IPS DF 6.9 (cell line): ENCODE measurements at regions not wholly inside any gene's neighbourhood (a gene's known extent, or its start where the extent isn't known, plus 50 kb on each side); places are given as distances from the start of the nearest gene placed in this dataset.

Experiments used
- DNase-seq: peaks from one replicate; pipeline ENCODE4 v3.0.0-alpha.2; 2013; ENCODE audit warnings: low read depth, low spot score
- H3K27ac ChIP-seq: one replicate; pipeline ENCODE4 v1.5.1; 2013; ENCODE audit warnings: low read length, control low read depth
- H3K27me3 ChIP-seq: 2 replicates; pipeline ENCODE4 v1.6.1; 2013; ENCODE audit warnings: mild to moderate bottlenecking, low read length; ENCODE audit not compliant: control insufficient read depth, insufficient read depth
- H3K36me3 ChIP-seq: 2 replicates; pipeline ENCODE4 v1.6.1; 2013; ENCODE audit warnings: low read length; ENCODE audit not compliant: control insufficient read depth, insufficient read depth
- H3K4me1 ChIP-seq: 2 replicates; pipeline ENCODE4 v1.6.1; 2013; ENCODE audit warnings: low read length; ENCODE audit not compliant: control insufficient read depth, insufficient read depth
- H3K4me3 ChIP-seq: 2 replicates; pipeline ENCODE4 v1.5.1; 2013; ENCODE audit warnings: mild to moderate bottlenecking, low read length
- H3K9me3 ChIP-seq: 2 replicates; pipeline ENCODE4 v1.6.1; 2013; ENCODE audit warnings: low read length, inconsistent platforms; ENCODE audit not compliant: control insufficient read depth, insufficient read depth
- WGBS: extraction: QIAGEN DNeasy Blood & Tissue Kit; methylation state at CpG from one replicate; pipeline ENCODE4 v1.1.7; 2013; ENCODE audit warnings: mixed read lengths, missing lambda C conversion rate; ENCODE audit not compliant: insufficient read length, insufficient coverage; 5-methylcytosine and 5-hydroxymethylcytosine counted together

- no CpG with 5 or more reads among the region's 1 CpG for whole genome bisulfite sequencing
- Histone ChIP-seq H3K36me3 (no peaks in the 10 kb centered on the region), H3K27ac (no peak overlapping the region), H3K9me3 (no peaks in the 10 kb centered on the region), H3K27me3 (no peaks in the 10 kb centered on the region), H3K4me1 (no peaks in the 10 kb centered on the region), H3K4me3 (no peak overlapping the region)
- no peak for DNase-seq
Measured at GRCh38 chr10:53006663-53007526, 234.3 kb upstream of the MBL2 start.

GRCh38 chr10:53005612-53006345 is 233.2 kb upstream of the MBL2 start:
- Histone ChIP-seq H3K27me3 (no peaks in the 10 kb centered on the region), H3K4me1 (no peaks in the 10 kb centered on the region), H3K4me3 (no peak overlapping the region), H3K9me3 (no peaks in the 10 kb centered on the region), H3K27ac (no peak overlapping the region), H3K36me3 (no peaks in the 10 kb centered on the region)
- no peak for DNase-seq
- WGBS, result no CpG with 5 or more reads among the region's 3 CpGs

- no peaks in the 10 kb centered on the region for H3K36me3 ChIP-seq
- DNase-seq, result no peak
- H3K27me3 ChIP-seq, result no peaks in the 10 kb centered on the region
- H3K4me3 ChIP-seq, result no peak overlapping the region
- H3K4me1 ChIP-seq, result no peaks in the 10 kb centered on the region
- no peaks in the 10 kb centered on the region for H3K9me3 ChIP-seq
- no CpG with 5 or more reads among the region's 5 CpGs for WGBS
- no peak overlapping the region for H3K27ac ChIP-seq
Measured at GRCh38 chr10:53003094-53003493, 230.5 kb upstream of the MBL2 start.

GRCh38 chr10:52999681-53000080 is 227.1 kb upstream of the MBL2 start:
- no peak for DNase-seq
- Histone ChIP-seq H3K4me1 (no peaks in the 10 kb centered on the region), H3K27me3 (no peaks in the 10 kb centered on the region), H3K36me3 (no peaks in the 10 kb centered on the region), H3K4me3 (no peak overlapping the region), H3K9me3 (no peaks in the 10 kb centered on the region), H3K27ac (no peak overlapping the region)
- WGBS, result no CpG with 5 or more reads among the region's 2 CpGs

- H3K27ac ChIP-seq, result no peak overlapping the region
- WGBS, result no CpG with 5 or more reads among the region's 2 CpGs
- no peaks in the 10 kb centered on the region for H3K27me3 ChIP-seq
- no peaks in the 10 kb centered on the region for H3K4me1 ChIP-seq
- H3K36me3 ChIP-seq, result no peaks in the 10 kb centered on the region
- H3K4me3 ChIP-seq, result no peak overlapping the region
- no peak for DNase-seq
- H3K9me3 ChIP-seq, result no peaks in the 10 kb centered on the region
Measured at GRCh38 chr10:52999258-52999657, 226.7 kb upstream of the MBL2 start.

- Histone ChIP-seq H3K4me1 (no peaks in the 10 kb centered on the region), H3K36me3 (no peaks in the 10 kb centered on the region), H3K27me3 (no peaks in the 10 kb centered on the region), H3K9me3 (no peaks in the 10 kb centered on the region), H3K4me3 (no peak overlapping the region), H3K27ac (no peak overlapping the region)
- DNase-seq, result no peak
Measured at GRCh38 chr10:52997007-52997406, 224.4 kb upstream of the MBL2 start.

GRCh38 chr10:52994370-52994769 is 221.8 kb upstream of the MBL2 start:
- H3K4me1 ChIP-seq, result no peaks in the 10 kb centered on the region

GRCh38 chr10:52993109-52993508 is 220.5 kb upstream of the MBL2 start:
- no peaks in the 10 kb centered on the region for H3K36me3 ChIP-seq
- no peak overlapping the region for H3K27ac ChIP-seq
- no CpG with 5 or more reads among the region's 3 CpGs for whole genome bisulfite sequencing
- no peak overlapping the region for H3K4me3 ChIP-seq
- no peaks in the 10 kb centered on the region for H3K27me3 ChIP-seq
- peaks cover 1% of the 10 kb centered on the region; the same call in 1 of the 2 replicates for H3K9me3 ChIP-seq
- no peak for DNase-seq
- no peaks in the 10 kb centered on the region for H3K4me1 ChIP-seq

More at GRCh38 chr10:52994370-52994769, 221.8 kb upstream of the MBL2 start:
- H3K4me3 ChIP-seq, result no peak overlapping the region
- no peaks in the 10 kb centered on the region for H3K36me3 ChIP-seq
- no peak for DNase-seq
- no peak overlapping the region for H3K27ac ChIP-seq
- no peaks in the 10 kb centered on the region for H3K27me3 ChIP-seq
- peaks cover 1% of the 10 kb centered on the region; the same call in 1 of the 2 replicates for H3K9me3 ChIP-seq

GRCh38 chr10:52992567-52992966 is 220.0 kb upstream of the MBL2 start:
- whole genome bisulfite sequencing, result no CpG with 5 or more reads among the region's 1 CpG
- Histone ChIP-seq H3K27me3 (no peaks in the 10 kb centered on the region), H3K4me3 (no peak overlapping the region), H3K27ac (no peak overlapping the region), H3K9me3 (peaks cover 1% of the 10 kb centered on the region; the same call in 1 of the 2 replicates), H3K4me1 (no peaks in the 10 kb centered on the region), H3K36me3 (no peaks in the 10 kb centered on the region)
- no peak for DNase-seq

GRCh38 chr10:52988923-52989322 is 216.3 kb upstream of the MBL2 start:
- H3K9me3 ChIP-seq, result peaks cover 1% of the 10 kb centered on the region; the same call in 1 of the 2 replicates
- WGBS, result no CpG with 5 or more reads among the region's 2 CpGs
- no peaks in the 10 kb centered on the region for H3K27me3 ChIP-seq
- H3K4me3 ChIP-seq, result no peak overlapping the region
- H3K36me3 ChIP-seq, result no peaks in the 10 kb centered on the region
- no peak overlapping the region for H3K27ac ChIP-seq
- H3K4me1 ChIP-seq, result no peaks in the 10 kb centered on the region
- no peak for DNase-seq
